NCI-H2029 (cell line): ENCODE measurements at regions not wholly inside any gene's neighbourhood (a gene's known extent, or its start where the extent isn't known, plus 50 kb on each side); places are given as distances from the start of the nearest gene placed in this dataset.

ENCODE experiments used
- DNase-seq: peaks from one replicate; lab custom pipeline; 2025; lab: John Stamatoyannopoulos, UW

GRCh38 chr4:11534623-11535302, 106.1 kb upstream of the HS3ST1 start:
- DNase-seq = no peak

DNA sequence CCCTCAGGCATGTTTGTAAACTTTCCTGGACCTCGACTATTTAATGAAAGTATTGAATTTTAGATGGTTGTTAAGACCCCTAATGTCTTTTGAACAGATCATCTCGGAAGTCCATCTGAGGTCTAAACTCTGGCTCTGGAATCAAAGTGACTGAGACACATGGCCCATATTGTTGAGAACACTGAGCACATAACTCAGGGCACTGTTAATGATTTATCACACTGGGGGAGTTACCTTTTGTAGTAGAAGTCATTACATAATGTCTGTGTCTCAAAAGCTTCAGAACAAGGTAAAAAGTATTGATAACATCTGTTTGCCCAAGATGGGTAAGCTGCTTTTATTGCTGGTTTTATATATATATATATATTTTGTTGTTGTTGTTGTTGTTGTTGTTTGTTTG, 103.4 kb upstream of the HS3ST1 start:
- no peak for DNase-seq

DNA sequence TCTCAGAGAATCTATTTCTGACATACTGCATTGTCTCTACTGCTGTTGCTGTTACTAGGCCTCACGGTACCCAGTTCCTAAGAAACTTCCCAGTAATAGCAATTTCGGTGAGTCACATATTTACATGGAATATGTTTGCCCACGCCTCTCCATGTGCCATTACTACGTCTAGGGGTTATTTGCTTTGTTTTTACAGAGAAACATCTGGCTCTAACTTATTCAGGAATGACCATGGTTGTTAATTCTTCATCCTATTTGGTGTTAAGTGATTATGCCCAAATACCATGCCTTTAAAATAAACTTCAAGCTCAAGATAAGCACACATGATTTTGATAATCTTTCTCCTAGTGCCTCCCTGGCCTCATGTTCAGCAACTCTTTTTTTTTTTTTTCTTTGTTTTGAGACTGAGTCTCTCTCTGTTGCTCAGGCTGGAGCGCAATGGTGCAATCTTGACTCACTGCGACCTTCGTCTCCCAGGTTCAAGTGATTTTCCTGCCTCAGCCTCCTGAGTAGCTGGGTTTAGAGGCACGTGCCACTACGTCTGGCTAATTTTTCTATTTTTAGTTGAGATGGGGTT, 101.0 kb upstream of the HS3ST1 start:
- DNase-seq = peak; percentile 44

DNA sequence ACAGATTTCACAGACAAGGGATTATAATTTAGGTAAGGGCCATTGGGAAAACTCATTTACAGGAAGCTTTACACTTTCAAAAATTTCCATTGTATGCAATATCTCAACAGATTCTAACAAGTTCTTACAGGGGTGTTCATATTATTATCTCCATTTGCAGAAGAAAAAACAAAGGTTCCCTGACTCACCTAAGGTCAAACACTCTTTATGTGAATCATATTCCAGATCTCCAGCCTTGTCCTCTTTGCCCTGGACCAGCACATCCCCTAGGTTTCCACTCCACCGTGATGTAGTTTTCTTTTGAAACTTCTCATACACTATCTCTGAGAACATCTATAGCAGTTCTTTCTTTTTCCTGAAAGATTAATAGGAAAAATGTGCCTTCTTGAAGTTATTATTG, 96.4 kb upstream of the HS3ST1 start:
- DNase-seq = no peak

DNA sequence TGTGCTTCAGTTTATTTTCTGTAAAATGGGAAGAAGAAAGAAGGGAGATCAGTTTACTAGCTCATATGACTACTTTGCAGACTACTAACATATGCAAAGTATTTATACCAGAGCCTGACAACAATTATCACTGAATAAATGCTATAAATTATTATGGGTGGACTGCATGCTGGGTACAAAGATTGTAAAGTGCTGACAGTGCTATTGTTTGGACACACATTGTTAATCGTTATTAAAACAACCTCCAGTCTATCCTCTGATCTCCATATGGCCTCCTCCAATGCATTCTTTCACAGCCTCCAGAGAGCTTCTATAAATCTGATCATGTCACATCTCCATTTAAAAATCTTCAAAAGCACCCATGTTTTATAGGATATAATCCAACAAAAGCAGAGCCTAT, 90.1 kb upstream of the HS3ST1 start:
- no peak for DNase-seq

DNA sequence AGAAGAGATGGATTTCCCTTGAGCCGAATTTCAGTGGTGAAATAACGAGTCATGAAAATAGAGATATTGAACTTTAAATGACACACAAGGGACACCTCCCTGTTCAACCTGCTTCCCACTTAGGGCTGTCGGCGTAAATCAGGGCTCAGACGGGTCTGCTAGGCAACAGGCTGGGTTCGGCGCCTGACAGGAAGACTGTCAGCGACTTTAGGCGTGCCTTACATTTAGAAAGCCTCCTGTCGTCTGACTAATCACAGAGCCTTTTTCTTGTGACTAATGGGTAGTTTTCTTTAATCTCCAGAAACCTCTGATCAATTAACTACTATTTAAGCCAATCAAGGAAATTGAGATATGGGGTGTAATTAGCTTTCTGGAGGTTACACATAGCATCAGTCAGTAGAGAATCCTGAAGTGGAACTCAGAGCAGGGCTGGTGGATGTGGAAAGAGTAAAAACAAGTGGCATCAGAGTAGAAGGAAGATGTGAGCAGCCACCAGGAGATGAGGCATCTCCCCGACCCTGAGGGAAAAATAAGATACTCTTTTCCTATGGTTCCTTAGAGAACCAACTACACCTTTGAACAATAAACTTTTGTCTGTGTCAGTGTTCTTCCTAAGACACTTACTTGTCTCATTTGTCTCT, 86.2 kb upstream of the HS3ST1 start:
- DNase-seq = no peak

GRCh38 chr4:11514003-11514402, 85.3 kb upstream of the HS3ST1 start:
- no peak for DNase-seq

- no peak for DNase-seq
Measured at GRCh38 chr4:11512871-11513270, 84.2 kb upstream of the HS3ST1 start.

DNA sequence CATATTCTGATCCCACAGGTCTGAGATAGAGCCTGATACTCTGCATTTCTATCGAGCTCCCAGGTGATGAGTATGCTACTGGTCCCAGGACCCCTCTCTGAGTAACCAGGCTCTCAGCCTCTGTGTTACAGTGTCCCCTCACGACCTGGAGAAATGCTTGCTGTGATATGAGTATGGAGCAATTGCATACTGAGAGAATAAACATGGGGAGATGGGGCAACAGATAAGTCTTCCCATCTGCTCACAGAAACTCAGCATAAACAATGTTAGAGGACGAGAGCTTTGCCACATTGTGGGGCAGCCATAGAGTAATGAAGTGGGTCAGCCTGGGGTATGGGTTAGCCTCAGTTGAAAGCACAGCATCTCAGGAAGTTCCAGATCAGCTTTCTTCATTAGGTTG, 82.6 kb upstream of the HS3ST1 start:
- no peak for DNase-seq

- DNase-seq = peak; percentile 11
Measured at GRCh38 chr4:11507920-11508319, 79.2 kb upstream of the HS3ST1 start.

DNA sequence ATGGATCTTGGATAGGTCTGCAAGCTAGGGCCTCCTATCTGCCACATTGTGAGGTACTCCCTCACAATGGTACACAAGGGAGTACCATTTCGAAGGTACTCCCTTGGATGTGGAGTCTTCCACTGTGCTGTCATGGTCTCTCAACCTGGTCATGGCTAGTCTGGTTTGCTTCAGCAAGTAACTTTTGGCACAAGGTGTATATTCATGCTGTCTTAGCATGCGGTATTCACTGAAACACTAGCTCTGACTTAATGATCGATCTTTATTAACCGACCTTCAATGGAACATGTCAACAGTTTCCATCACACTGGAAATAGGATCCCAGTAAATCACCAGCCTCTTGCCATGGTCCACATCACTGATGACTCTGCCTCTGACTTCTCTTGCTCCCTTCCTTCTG, 77.5 kb upstream of the HS3ST1 start:
- DNase-seq = no peak

DNA sequence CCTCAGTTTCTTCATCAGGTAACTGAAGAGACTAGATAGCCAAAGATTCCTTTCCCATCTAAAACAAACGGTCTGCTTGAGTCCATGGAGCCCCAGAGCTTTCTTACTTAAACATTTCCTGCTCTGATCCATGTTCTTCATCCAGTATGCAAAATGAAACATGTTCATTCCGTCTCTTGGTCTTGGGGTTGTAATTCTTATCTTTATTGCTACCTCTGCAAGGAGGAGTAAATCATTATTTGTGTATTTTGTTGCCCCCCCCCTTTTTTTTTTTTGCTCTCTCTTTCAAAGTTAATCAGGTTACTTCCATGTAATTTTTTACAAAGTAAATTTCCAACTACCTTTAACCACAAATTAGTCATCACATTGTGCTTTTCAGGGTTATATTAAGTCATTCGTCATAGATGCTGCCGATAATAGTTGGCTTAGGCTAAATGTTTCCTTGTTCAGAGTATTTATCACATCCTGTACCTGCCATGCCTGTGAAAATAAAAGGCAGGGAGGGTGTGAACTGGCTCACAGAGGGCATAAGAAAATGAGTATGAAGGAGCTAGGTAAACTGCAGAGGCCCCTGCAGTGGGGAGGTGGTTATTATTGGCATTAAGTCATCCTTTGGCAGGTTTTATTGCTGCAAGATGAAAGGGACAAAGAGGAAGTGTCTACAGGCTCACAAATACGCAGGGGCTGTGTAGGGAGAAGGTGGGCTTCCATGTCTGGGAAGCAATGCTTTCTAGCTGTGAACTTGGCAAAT, 76.7 kb upstream of the HS3ST1 start:
- DNase-seq = no peak

GRCh38 chr4:11503166-11503565, 74.5 kb upstream of the HS3ST1 start:
- peak; percentile 13 for DNase-seq

DNA sequence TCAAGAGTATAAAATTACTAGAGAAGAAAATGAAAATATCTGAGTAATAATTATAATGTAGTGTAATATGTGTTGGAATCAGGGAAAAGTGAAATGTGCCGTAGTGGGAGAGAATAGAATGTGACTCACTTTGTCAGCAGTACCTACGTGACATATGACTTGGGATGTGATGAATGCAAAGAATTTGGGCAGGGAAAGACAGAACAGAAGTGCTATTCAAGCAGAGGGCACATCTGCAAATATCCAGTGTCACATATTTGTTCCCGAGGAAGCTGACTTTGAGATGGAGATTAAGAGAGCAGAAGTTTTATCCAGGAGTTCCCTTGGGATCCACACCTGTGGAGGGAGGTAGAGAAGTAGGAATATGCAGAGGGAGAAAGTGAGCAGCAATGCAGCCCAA, 69.3 kb upstream of the HS3ST1 start:
- no peak for DNase-seq

DNA sequence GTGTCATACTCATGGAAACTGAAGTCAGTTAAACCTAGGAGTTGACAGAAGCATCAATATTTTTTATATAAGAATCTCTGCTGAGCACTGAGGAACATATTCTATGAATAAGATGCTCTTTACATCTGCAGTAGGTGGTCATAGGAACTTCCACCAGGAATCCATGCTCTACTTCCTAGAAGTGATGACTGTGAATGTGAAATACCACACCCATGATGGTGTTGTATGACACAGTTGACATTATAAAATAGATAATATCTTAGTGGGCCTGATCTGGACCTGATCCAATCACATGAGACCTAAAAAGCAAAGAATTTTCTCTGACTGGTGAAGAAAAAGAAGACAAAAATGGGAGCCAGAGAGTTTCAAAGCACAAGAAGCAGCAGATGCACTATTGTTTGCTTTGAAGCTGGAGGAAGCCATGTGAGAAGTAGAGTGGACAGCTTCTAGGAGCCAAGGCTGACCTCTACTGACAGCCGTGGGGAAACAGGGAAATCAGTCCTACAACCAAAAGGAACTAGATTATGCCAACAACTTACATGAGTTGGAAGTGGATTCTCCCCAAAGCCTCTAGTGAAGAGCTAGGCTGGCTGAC, 68.6 kb upstream of the HS3ST1 start:
- DNase-seq = peak; percentile 11

- no peak for DNase-seq
Measured at GRCh38 chr4:11496351-11496829, 67.7 kb upstream of the HS3ST1 start.

DNA sequence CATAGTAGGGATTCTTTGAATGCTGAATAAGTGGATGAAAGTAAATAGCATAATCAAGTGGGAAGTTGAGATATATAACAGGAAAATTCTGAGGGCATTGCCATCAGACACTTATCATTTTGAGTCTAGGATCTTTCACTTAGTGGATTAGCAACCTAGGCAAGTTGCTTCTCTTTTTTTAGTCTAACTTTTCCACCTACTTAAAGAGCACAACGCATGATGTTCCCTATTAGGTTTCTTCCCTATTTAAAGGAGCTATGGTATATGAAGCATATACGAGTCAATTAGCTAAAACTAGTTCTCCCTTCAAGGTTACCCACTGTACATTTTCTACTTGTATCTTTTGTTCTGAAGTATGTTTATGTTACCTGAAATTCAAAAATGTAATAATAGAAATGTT, 67.1 kb upstream of the HS3ST1 start:
- DNase-seq = no peak

GRCh38 chr4:11495291-11495690, 66.6 kb upstream of the HS3ST1 start:
- no peak for DNase-seq

DNA sequence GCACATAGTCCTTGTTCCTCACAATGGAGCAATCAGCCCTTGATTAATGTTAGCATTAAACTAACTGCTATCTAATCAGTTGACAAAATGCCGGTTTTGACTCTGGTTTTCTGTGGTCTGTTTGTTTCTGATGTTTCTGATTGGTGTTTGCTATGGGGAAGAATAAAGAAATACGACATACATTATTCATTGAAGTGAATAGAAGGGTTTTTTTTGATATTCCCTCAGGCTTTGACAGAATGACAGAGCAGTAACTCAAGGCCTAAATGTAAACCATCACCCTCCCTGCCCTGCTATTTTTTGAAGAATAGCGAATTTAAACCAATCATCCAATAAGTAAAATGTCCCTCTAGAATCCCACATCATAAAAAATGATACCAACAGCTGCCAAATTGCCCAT, 65.5 kb upstream of the HS3ST1 start:
- no peak for DNase-seq

DNA sequence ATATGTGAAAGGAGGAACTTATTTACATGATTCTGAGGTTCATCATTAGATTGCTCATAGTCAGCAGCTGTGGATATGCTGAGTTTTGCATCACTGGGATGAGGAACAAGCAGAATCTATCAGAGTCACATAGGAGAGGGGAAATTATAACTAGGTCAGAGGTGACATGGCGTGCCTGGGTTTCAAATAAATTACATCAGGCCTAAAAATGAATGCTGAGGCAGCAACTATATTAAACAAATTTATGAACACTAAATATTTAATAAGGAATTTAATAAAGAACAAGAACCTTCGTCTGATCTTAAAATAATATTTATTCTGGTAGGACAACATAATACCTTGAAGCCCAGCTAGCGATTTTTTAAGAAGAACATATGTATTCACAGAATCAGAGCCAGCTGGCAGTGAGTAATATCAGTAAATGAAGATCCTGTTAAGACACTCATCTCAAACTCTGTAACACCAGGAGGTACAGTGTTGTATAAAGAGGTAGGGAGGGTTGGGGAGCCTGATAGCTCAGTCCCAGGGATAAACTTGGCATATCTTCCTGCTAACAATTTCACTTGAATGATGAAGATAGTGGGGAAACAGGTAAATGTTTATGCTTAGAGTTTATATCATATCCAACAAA, 60.9 kb upstream of the HS3ST1 start:
- DNase-seq = no peak

DNA sequence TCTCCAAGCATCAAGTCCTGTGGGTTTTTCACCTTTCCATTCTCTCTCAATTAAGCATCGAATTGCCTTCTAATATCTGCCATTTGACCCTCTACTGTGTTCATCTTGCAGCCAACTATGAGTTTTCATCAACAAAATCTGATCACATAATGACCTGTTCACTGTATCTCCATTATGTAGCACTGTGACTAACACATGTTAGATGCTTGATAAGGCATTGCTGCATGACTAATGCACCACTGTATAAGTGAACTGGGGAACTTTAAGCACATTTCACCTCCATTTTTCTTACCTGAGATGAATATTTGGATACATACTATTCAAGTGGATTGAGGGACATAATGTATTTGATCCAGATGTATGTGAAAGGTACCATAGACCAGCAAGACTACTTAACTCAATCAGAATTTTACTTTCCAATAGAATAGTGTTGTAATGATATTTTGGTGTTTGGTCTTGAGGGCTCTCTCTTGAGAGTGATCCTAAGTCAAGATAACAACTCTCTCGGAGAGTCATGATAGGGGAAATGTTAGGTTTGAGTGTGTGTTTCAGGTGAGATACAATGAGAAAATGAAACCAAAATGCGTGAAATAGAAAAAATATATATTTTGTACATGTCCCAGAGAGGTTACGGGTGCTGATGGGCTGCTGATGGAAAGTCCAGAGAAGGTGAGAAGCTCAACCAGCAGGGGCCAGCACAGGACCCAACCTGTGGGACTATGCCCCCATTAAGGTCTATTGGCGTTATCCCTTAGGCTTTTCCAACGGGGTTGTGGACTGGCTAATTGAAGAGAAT, 60.2 kb upstream of the HS3ST1 start:
- DNase-seq = no peak
